GM12878 (cell line): ENCODE measurements at regions not wholly inside any gene's neighbourhood (a gene's known extent, or its start where the extent isn't known, plus 50 kb on each side); places are given as distances from the start of the nearest gene placed in this dataset.

Experiments used
- ATF3 ChIP-seq: IDR thresholded peaks from 2 replicates; pipeline ENCODE4 v1.6.1; 2011; ENCODE audit warnings: low read depth, mild to moderate bottlenecking, low read length, moderate library complexity, borderline replicate concordance; ENCODE audit errors: extremely low read depth
- BCL3 ChIP-seq: IDR thresholded peaks from 2 replicates; pipeline ENCODE4 v1.6.1; 2011; ENCODE audit warnings: borderline replicate concordance, low read depth, mild to moderate bottlenecking, moderate library complexity, low read length; ENCODE audit not compliant: insufficient read depth, poor library complexity, severe bottlenecking
- CTCF ChIP-seq, 3 experiments: IDR thresholded peaks in 2 of 3; conservative IDR thresholded peaks in 1 of 3; 2 replicates each; pipeline ENCODE4 v1.5.1; 2011; ENCODE audit warnings: low read depth in 3 of 3, low read length in 3 of 3, mild to moderate bottlenecking in 3 of 3, control low read depth in 2 of 3, moderate library complexity in 2 of 3, inconsistent platforms in 1 of 3, mixed read lengths in 1 of 3; ENCODE audit not compliant: control insufficient read depth in 2 of 3, insufficient read depth in 1 of 3; ENCODE audit errors: extremely low read depth in 1 of 3
- DPF2 ChIP-seq: fragments of 450-650 bp; IDR thresholded peaks from 2 replicates; pipeline ENCODE4 v1.6.1; 2017; ENCODE audit warnings: mild to moderate bottlenecking
- E2F4 ChIP-seq: IDR thresholded peaks from 2 replicates; pipeline ENCODE4 v1.6.1; 2012; ENCODE audit warnings: low read depth, low read length, improper control_type of control experiment
- FOS ChIP-seq: IDR thresholded peaks from 3 replicates; pipeline ENCODE4 v1.6.1; 2011; ENCODE audit warnings: borderline replicate concordance; ENCODE audit not compliant: insufficient read length; ENCODE audit errors: extremely low read depth
- HCFC1 ChIP-seq: fragments of 150-350 bp; IDR thresholded peaks from 2 replicates; pipeline ENCODE4 v1.6.1; 2014; ENCODE audit warnings: low read length
- IKZF2 ChIP-seq, 2 experiments: fragments of 450-650 bp; IDR thresholded peaks; 2 replicates each; pipeline ENCODE4 v1.6.1; 2017; ENCODE audit warnings: mild to moderate bottlenecking in 2 of 2, moderate library complexity in 2 of 2
- JUNB ChIP-seq: IDR thresholded peaks from 2 replicates; pipeline ENCODE4 v1.6.1; 2016; ENCODE audit warnings: antibody characterized with exemption, mild to moderate bottlenecking
- KDM1A ChIP-seq: fragments of 200-600 bp; sonication (generic); IDR thresholded peaks from 2 replicates; pipeline ENCODE4 v1.6.1; 2016; ENCODE audit warnings: borderline replicate concordance
- MEF2B ChIP-seq: fragments of 450-650 bp; IDR thresholded peaks from 2 replicates; pipeline ENCODE4 v1.6.1; 2018; ENCODE audit warnings: mild to moderate bottlenecking, moderate library complexity; ENCODE audit not compliant: partially characterized antibody, poor library complexity, severe bottlenecking
- MLLT1 ChIP-seq: fragments of 450-650 bp; IDR thresholded peaks from 2 replicates; pipeline ENCODE4 v1.6.1; 2016; ENCODE audit warnings: mild to moderate bottlenecking
- MXI1 ChIP-seq: fragments of 150-350 bp; IDR thresholded peaks from 2 replicates; pipeline ENCODE4 v1.6.1; 2011; ENCODE audit warnings: low read depth, mild to moderate bottlenecking, inconsistent platforms, low read length, improper control_type of control experiment
- MYB ChIP-seq: fragments of 150-350 bp; IDR thresholded peaks from 2 replicates; pipeline ENCODE4 v1.6.1; 2014; ENCODE audit warnings: mild to moderate bottlenecking, low read depth, low read length, borderline replicate concordance
- NBN ChIP-seq: fragments of 450-650 bp; IDR thresholded peaks from 2 replicates; pipeline ENCODE4 v1.6.1; 2016
- NFXL1 ChIP-seq: fragments of 450-650 bp; IDR thresholded peaks from 2 replicates; pipeline ENCODE4 v1.6.1; 2017; ENCODE audit warnings: antibody characterized with exemption, mild to moderate bottlenecking, borderline replicate concordance
- RELA ChIP-seq: fragments of 450-650 bp; IDR thresholded peaks from 2 replicates; pipeline ENCODE4 v1.8.0; 2014; ENCODE audit warnings: borderline replicate concordance; ENCODE audit not compliant: partially characterized antibody
- RUNX3 ChIP-seq: IDR thresholded peaks from 2 replicates; pipeline ENCODE4 v1.6.1; 2012; ENCODE audit warnings: low read length, inconsistent platforms
- SIN3A ChIP-seq: IDR thresholded peaks from 2 replicates; pipeline ENCODE4 v1.6.1; 2012; ENCODE audit warnings: low read depth, low read length, improper control_type of control experiment
- SRF ChIP-seq, 2 experiments: IDR thresholded peaks; 2 replicates each; pipeline ENCODE4 v1.6.1; 2011; ENCODE audit warnings: low read depth in 2 of 2, low read length in 2 of 2, mild to moderate bottlenecking in 1 of 2, moderate library complexity in 1 of 2
- STAT1 ChIP-seq: fragments of 450-650 bp; conservative IDR thresholded peaks from 2 replicates; pipeline ENCODE4 v1.6.1; 2014; ENCODE audit warnings: antibody characterized with exemption, mild to moderate bottlenecking
- SUPT20H ChIP-seq: IDR thresholded peaks from 2 replicates; pipeline ENCODE4 v1.6.1; 2011; ENCODE audit warnings: low read depth, mild to moderate bottlenecking, low read length, moderate library complexity, borderline replicate concordance; ENCODE audit not compliant: control insufficient read depth
- TCF3 ChIP-seq: IDR thresholded peaks from 2 replicates; pipeline ENCODE4 v1.6.1; 2012; ENCODE audit warnings: low read depth, mild to moderate bottlenecking, low read length, borderline replicate concordance; ENCODE audit not compliant: insufficient read depth
- WRNIP1 ChIP-seq: IDR thresholded peaks from 2 replicates; pipeline ENCODE4 v1.6.1; 2011; ENCODE audit warnings: low read depth, low read length, improper control_type of control experiment, borderline replicate concordance

- TF ChIP-seq TCF3, result no peak
- no peak for TF ChIP-seq SUPT20H
- TF ChIP-seq E2F4, result no peak
- TF ChIP-seq RUNX3, result no peak
- TF ChIP-seq WRNIP1, result no peak
- no peak for TF ChIP-seq HCFC1
- TF ChIP-seq JUNB, result no peak
- TF ChIP-seq RELA, result no peak
- no peak for TF ChIP-seq SRF (IDR thresholded peaks at IDR 0.05; ENCODE audit: low read depth in 2 of 2, low read length in 2 of 2)
- peak in 1 of 2 experiments; percentile 38; a peak in 1 of 4 replicates for TF ChIP-seq IKZF2 (IDR thresholded peaks at IDR 0.05)
- no peak for TF ChIP-seq MXI1
- no peak for TF ChIP-seq MLLT1
- TF ChIP-seq KDM1A, result no peak
- TF ChIP-seq SIN3A, result no peak
- no peak for TF ChIP-seq FOS
- no peak for TF ChIP-seq MYB
- no peak for TF ChIP-seq NFXL1
- TF ChIP-seq BCL3, result peak; percentile 33
- TF ChIP-seq CTCF (IDR thresholded peaks at IDR 0.05 in 2 of 3, conservative IDR thresholded peaks at IDR 0.05 in 1 of 3; ENCODE audit: control insufficient read depth in 2 of 3, extremely low read depth in 1 of 3, insufficient read depth in 1 of 3, low read depth in 3 of 3, low read length in 3 of 3), result no peak
- TF ChIP-seq MEF2B, result no peak
- no peak for TF ChIP-seq DPF2
- no peak for TF ChIP-seq ATF3
- TF ChIP-seq STAT1, result no peak
- 0 out of 2 replicates have a peak, but pooled peaks have one; percentile 32 for TF ChIP-seq NBN
Observed at GRCh38 chr11:130772266-130773227, 143.7 kb downstream of the SNX19 start (continued).
